SU-DHL-6 (cell line): ENCODE measurements at regions not wholly inside any gene's neighbourhood (a gene's known extent, or its start where the extent isn't known, plus 50 kb on each side); places are given as distances from the start of the nearest gene placed in this dataset.

ENCODE experiments used
- H2AFZ ChIP-seq: fragments of 200-600 bp; sonication (generic); 2 replicates; pipeline ENCODE4 v1.6.1; 2014; ENCODE audit warnings: low read depth, mild to moderate bottlenecking, moderate library complexity, mixed read lengths, antibody characterized with exemption, low read length; ENCODE audit not compliant: severe bottlenecking
- H3F3A ChIP-seq: fragments of 200-600 bp; shearing (Covaris generic); 2 replicates; pipeline ENCODE4 v1.6.0; 2016; ENCODE audit warnings: antibody characterized with exemption, mild to moderate bottlenecking; ENCODE audit not compliant: insufficient read depth
- H3K27ac ChIP-seq: fragments of 200-600 bp; sonication (generic); 2 replicates; pipeline ENCODE4 v1.5.1; 2016; ENCODE audit warnings: low read depth, mild to moderate bottlenecking, low read length, moderate library complexity, mixed read lengths
- H3K27me3 ChIP-seq: fragments of 200-600 bp; sonication (generic), shearing (Covaris generic); 2 replicates; pipeline ENCODE4 v1.6.0; 2014; ENCODE audit warnings: mild to moderate bottlenecking, low read length
- H3K36me3 ChIP-seq: fragments of 200-600 bp; sonication (generic); 2 replicates; pipeline ENCODE4 v1.6.1; 2014; ENCODE audit warnings: mild to moderate bottlenecking, low read length, mixed read lengths
- H3K4me2 ChIP-seq: fragments of 300-600, 200-600 bp; shearing (Covaris generic), sonication (generic); 2 replicates; pipeline ENCODE4 v1.6.0; 2014; ENCODE audit warnings: low read length, low read depth, mild to moderate bottlenecking; ENCODE audit not compliant: poor library complexity, severe bottlenecking
- H3K4me3 ChIP-seq: fragments of 200-600 bp; sonication (generic); 2 replicates; pipeline ENCODE4 v1.5.1; 2014; ENCODE audit warnings: antibody characterized with exemption, low read length, mild to moderate bottlenecking, mixed read lengths; ENCODE audit not compliant: insufficient read depth, poor library complexity, severe bottlenecking
- H3K79me2 ChIP-seq: fragments of 200-600 bp; sonication (generic); 2 replicates; pipeline ENCODE4 v1.6.1; 2014; ENCODE audit warnings: mild to moderate bottlenecking, low read length, moderate library complexity; ENCODE audit not compliant: insufficient read depth
- H3K9ac ChIP-seq: fragments of 200-600 bp; sonication (generic); 2 replicates; pipeline ENCODE4 v1.7.0; 2014; ENCODE audit warnings: mild to moderate bottlenecking, low read length
- H3K9me2 ChIP-seq: fragments of 200-600 bp; sonication (generic); replicated peaks from 2 replicates; pipeline ENCODE4 v1.6.1; 2014; ENCODE audit warnings: low read length; ENCODE audit not compliant: insufficient read depth
- H3K9me3 ChIP-seq: fragments of 200-600 bp; sonication (generic); 2 replicates; pipeline ENCODE4 v1.6.1; 2014; ENCODE audit warnings: low read length, mixed read lengths; ENCODE audit not compliant: insufficient read depth
- H4K20me1 ChIP-seq: fragments of 200-600 bp; sonication (generic); 2 replicates; pipeline ENCODE4 v1.6.1; 2014; ENCODE audit warnings: low read depth, mild to moderate bottlenecking, antibody characterized with exemption, low read length, moderate library complexity, mixed read lengths
- CTCF ChIP-seq: fragments of 200-600 bp; sonication (generic); IDR thresholded peaks from one replicate; pipeline ENCODE4 v1.5.1; 2017; ENCODE audit warnings: antibody characterized with exemption, mild to moderate bottlenecking, low read length, moderate library complexity; ENCODE audit not compliant: insufficient read depth, poor library complexity, severe bottlenecking
- EZH2phosphoT487 ChIP-seq: fragments of 200-600 bp; sonication (generic), shearing (Covaris generic); conservative IDR thresholded peaks from 2 replicates; pipeline ENCODE4 v1.6.1; 2018; ENCODE audit warnings: mild to moderate bottlenecking, antibody characterized with exemption, low read length, moderate library complexity, mixed read lengths

DNA sequence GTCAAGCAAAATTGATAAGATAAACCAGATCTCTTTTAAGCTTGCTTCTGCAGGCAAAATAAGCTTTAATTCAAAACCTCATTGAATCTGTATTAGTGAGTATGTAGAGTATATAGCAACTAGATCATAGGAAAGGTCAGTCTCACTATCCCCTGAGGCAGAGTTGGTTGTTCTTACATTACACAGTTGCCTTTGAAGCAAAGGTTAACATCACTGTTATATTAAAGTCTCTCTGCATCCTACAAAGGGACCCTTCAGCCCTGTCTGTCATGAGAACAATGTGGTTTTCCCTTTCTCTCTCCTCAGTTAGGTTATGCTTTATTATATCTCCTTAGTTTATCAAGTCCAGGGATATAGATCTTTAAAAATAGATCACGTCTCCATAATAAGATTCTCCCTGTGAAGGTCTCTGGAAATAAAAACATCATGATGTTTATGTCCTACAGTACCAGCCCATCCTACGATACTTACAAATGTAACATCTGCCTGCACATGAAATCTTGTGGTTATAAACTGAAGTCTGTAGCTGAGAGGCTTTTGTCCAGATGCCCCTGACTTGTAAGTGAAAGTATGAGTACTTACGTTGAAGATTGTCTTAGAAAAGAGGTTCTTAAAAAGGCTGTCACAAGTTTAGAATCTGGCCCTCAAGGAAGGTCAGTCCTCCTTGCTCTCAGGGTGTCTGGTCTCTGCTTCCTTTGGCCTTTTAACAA is 103.6 kb downstream of the VIP start:
- no peak overlapping the region for H3K4me3 ChIP-seq
- no peak overlapping the region for H3K4me2 ChIP-seq
- no peak overlapping the region for H2AFZ ChIP-seq
- H3K9ac ChIP-seq: no peak overlapping the region
- no peaks in the 10 kb centered on the region for H3K79me2 ChIP-seq
- H3K9me2 ChIP-seq: no peaks in the 10 kb centered on the region
- no peaks in the 10 kb centered on the region for H3K36me3 ChIP-seq
- no peaks in the 10 kb centered on the region for H3F3A ChIP-seq
- H4K20me1 ChIP-seq: no peaks in the 10 kb centered on the region
- TF ChIP-seq CTCF (no peak), EZH2phosphoT487 (no peak)
- no peak overlapping the region for H3K27ac ChIP-seq
- no peaks in the 10 kb centered on the region for H3K27me3 ChIP-seq
- H3K9me3 ChIP-seq: no peaks in the 10 kb centered on the region

DNA sequence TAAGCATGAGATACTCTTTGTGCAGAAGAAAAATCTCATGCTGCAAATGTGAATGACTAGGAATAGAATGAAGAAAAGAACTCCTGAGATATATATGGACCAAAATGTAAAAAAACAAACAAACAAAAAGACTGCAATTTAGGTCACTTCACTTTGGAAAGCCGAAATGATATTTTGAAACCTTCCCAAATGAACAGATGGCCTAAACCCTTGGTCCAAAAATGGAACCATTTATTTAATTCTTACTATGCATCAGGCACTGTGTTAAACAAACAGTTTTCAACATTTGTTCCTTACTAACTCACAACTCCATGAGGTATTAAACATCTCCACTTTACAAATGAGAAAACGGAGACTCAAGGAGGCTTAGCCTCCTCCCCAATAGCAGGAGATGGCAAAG is 107.5 kb downstream of the VIP start:
- TF ChIP-seq EZH2phosphoT487: no peak
- TF ChIP-seq CTCF: no peak
- Histone ChIP-seq H3K79me2 (no peaks in the 10 kb centered on the region), H3K9me2 (no peaks in the 10 kb centered on the region), H3F3A (no peaks in the 10 kb centered on the region), H3K27me3 (no peaks in the 10 kb centered on the region), H3K36me3 (no peaks in the 10 kb centered on the region), H4K20me1 (no peaks in the 10 kb centered on the region), H3K9ac (no peak overlapping the region), H2AFZ (no peak overlapping the region), H3K9me3 (no peaks in the 10 kb centered on the region), H3K4me3 (no peak overlapping the region), H3K4me2 (no peak overlapping the region), H3K27ac (no peak overlapping the region)

DNA sequence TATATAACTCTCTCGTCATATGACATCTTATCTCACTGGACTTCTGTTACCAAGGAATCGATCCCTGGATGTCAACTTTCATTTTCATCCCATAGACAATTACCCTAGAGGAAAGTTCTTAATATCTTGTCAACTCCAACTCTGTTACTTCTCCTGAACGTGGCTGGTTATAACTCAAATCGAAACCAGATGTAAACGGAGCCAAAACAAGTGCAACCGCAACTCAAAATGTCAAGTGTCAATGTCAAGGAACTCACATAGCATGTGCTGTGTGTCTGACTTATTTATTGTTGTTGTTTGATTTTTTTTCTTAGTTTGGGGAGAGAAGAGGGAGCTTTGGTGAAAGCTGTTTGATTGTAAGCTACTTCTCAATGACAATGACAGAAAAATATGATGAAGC is 108.6 kb downstream of the VIP start:
- H3K9ac ChIP-seq: no peak overlapping the region
- no peak overlapping the region for H2AFZ ChIP-seq
- H3K9me2 ChIP-seq: no peaks in the 10 kb centered on the region
- H3F3A ChIP-seq: no peaks in the 10 kb centered on the region
- no peaks in the 10 kb centered on the region for H3K36me3 ChIP-seq
- no peaks in the 10 kb centered on the region for H3K79me2 ChIP-seq
- TF ChIP-seq EZH2phosphoT487 (no peak), CTCF (no peak)
- H3K4me2 ChIP-seq: no peak overlapping the region
- no peaks in the 10 kb centered on the region for H3K27me3 ChIP-seq
- H3K9me3 ChIP-seq: no peaks in the 10 kb centered on the region
- H4K20me1 ChIP-seq: no peaks in the 10 kb centered on the region
- H3K4me3 ChIP-seq: no peak overlapping the region
- no peak overlapping the region for H3K27ac ChIP-seq
